ENCODE measurements at regions not wholly inside any gene's neighbourhood (a gene's known extent, or its start where the extent isn't known, plus 50 kb on each side); places are given as distances from the start of the nearest gene placed in this dataset.

- TF ChIP-seq CTCF (IDR thresholded peaks at IDR 0.05; ENCODE audit: extremely low read depth, missing control alignments) = no peak
- DNase-seq (ENCODE audit: low spot score) = no peak
Observed at GRCh38 chr18:73950116-73950700, 197.4 kb downstream of the FBXO15 start.

GRCh38 chr18:73948497-73948896, 199.1 kb downstream of the FBXO15 start:
- TF ChIP-seq CTCF (IDR thresholded peaks at IDR 0.05; ENCODE audit: extremely low read depth, missing control alignments) = no peak
- DNase-seq (ENCODE audit: low spot score) = no peak

GRCh38 chr18:73948084-73948483, 199.6 kb downstream of the FBXO15 start:
- DNase-seq (ENCODE audit: low spot score) = no peak
- no peak for TF ChIP-seq CTCF (IDR thresholded peaks at IDR 0.05; ENCODE audit: extremely low read depth, missing control alignments)

- no peak for TF ChIP-seq CTCF (IDR thresholded peaks at IDR 0.05; ENCODE audit: extremely low read depth, missing control alignments)
- DNase-seq (ENCODE audit: low spot score) = no peak
Observed at GRCh38 chr18:73947180-73947921, 200.3 kb downstream of the FBXO15 start.

- TF ChIP-seq CTCF (IDR thresholded peaks at IDR 0.05; ENCODE audit: extremely low read depth, missing control alignments) = no peak
- DNase-seq (ENCODE audit: low spot score) = no peak
Observed at GRCh38 chr18:73945130-73945792, 202.4 kb downstream of the FBXO15 start.

- DNase-seq (ENCODE audit: low spot score) = no peak
- no peak for TF ChIP-seq CTCF (IDR thresholded peaks at IDR 0.05; ENCODE audit: extremely low read depth, missing control alignments)
Observed at GRCh38 chr18:73944715-73945114, 202.9 kb downstream of the FBXO15 start.

GRCh38 chr18:73943763-73944162, 203.9 kb downstream of the FBXO15 start:
- DNase-seq (ENCODE audit: low spot score) = no peak
- no peak for TF ChIP-seq CTCF (IDR thresholded peaks at IDR 0.05; ENCODE audit: extremely low read depth, missing control alignments)
